ACC112 (cell line): ENCODE measurements at regions not wholly inside any gene's neighbourhood (a gene's known extent, or its start where the extent isn't known, plus 50 kb on each side); places are given as distances from the start of the nearest gene placed in this dataset.
"Not testable (repeated sequence)": the region's sequence is repeated elsewhere in the genome, so short reads cannot be mapped to it uniquely, and the experiment has no call there.

ENCODE experiments used
- H2AFZ ChIP-seq: fragments of 200-600 bp; sonication (generic); one replicate; pipeline ENCODE4 v1.6.0; 2017; ENCODE audit warnings: antibody characterized with exemption, low read length; ENCODE audit not compliant: unreplicated experiment
- H3K27ac ChIP-seq: fragments of 200-600 bp; sonication (generic); 2 replicates; pipeline ENCODE4 v1.5.1; 2014; ENCODE audit warnings: low read depth, mild to moderate bottlenecking, antibody characterized with exemption, low read length, moderate library complexity
- H3K27me3 ChIP-seq: fragments of 200-600 bp; sonication (generic); 2 replicates; pipeline ENCODE4 v1.6.1; 2014; ENCODE audit warnings: mild to moderate bottlenecking, antibody characterized with exemption, low read length, moderate library complexity, mixed read lengths; ENCODE audit not compliant: insufficient read depth
- H3K36me3 ChIP-seq: fragments of 200-600 bp; sonication (generic); 2 replicates; pipeline ENCODE4 v1.6.1; 2016; ENCODE audit warnings: mild to moderate bottlenecking, antibody characterized with exemption, low read length, moderate library complexity, mixed read lengths; ENCODE audit not compliant: insufficient read depth
- H3K4me1 ChIP-seq: fragments of 200-600 bp; sonication (generic); one replicate; pipeline ENCODE4 v1.6.1; 2016; ENCODE audit warnings: low read length, mixed read lengths; ENCODE audit not compliant: insufficient read depth, unreplicated experiment, control insufficient read depth
- H3K4me3 ChIP-seq: fragments of 200-600 bp; sonication (generic); 2 replicates; pipeline ENCODE4 v1.5.1; 2014; ENCODE audit warnings: mild to moderate bottlenecking, low read depth, low read length
- H3K79me2 ChIP-seq: fragments of 200-600 bp; sonication (generic); one replicate; pipeline ENCODE4 v1.6.0; 2016; ENCODE audit warnings: low read length; ENCODE audit not compliant: control insufficient read depth, unreplicated experiment, insufficient read depth

DNA sequence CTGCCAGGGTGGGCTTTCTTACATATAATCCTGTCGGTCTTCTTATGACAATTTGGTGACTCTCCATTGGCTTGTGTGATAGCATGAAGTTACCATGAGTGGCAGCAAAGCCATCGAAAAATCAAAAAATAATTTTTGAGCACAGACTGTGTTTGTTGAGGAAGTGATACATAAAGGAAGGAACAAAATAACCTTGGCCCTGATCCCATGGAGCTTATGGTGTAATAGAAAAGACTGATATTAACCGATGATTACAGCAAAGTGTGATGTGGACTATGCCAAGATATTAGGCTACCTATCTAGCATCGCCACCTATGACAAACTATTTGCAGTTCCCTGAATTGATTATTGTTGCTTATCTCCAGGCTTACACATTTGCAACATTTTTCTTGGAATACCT lies 383.2 kb downstream of the AEBP2 start:
- Histone ChIP-seq H3K4me1 (no peaks in the 10 kb centered on the region), H2AFZ (no peak overlapping the region), H3K4me3 (no peak overlapping the region)

GRCh38 chr12:19823326-19823725 lies 384.0 kb downstream of the AEBP2 start:
- not testable (repeated sequence) for H2AFZ ChIP-seq, H3K4me1 ChIP-seq, H3K4me3 ChIP-seq, H3K36me3 ChIP-seq, H3K27me3 ChIP-seq, H3K79me2 ChIP-seq, H3K27ac ChIP-seq

More for the DNA sequence above, 383.2 kb downstream of the AEBP2 start:
- Histone ChIP-seq H3K27ac (no peak overlapping the region), H3K27me3 (no peaks in the 10 kb centered on the region), H3K79me2 (no peaks in the 10 kb centered on the region), H3K36me3 (no peaks in the 10 kb centered on the region)

GRCh38 chr12:19826980-19827550 lies 387.8 kb downstream of the AEBP2 start:
- Histone ChIP-seq H3K79me2 (no peaks in the 10 kb centered on the region), H2AFZ (no peak overlapping the region), H3K36me3 (no peaks in the 10 kb centered on the region), H3K27ac (no peak overlapping the region), H3K27me3 (no peaks in the 10 kb centered on the region), H3K4me3 (no peak overlapping the region), H3K4me1 (no peaks in the 10 kb centered on the region)

DNA sequence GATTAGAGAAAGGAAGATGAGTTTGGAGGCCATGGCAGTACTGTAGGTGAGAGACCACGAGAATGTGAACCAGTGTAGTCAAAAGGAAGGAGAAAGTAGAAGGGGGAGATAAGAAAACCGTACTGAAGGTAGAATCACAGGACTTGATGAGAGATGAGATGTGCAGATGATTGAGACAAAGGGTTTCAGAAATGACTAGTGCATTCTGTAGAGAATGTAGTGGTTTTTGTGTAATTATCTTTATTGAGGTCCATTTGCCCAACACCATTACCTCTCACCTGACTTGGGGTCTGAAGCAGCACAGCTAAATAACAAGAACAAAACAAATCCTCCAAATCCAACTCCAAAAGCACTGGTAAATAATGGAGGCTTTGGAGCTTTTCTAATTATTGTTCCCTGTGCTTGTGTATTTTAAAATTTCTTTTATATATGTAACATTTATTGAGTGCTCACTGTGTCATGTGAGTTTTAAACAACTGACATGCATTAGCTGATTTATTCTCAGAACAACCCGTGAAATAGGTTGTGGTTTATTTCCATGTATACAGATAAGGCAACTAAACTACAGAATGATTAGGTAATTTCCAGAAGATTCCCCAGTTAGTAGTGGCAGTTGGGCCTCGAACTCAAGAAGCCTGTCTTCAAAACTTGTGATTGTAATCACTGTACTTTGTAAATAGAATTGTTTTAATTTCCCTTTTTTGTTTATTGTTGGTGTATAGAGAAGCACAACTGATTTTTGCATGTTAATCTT lies 390.0 kb downstream of the AEBP2 start:
- no peak overlapping the region for H3K27ac ChIP-seq
- no peaks in the 10 kb centered on the region for H3K79me2 ChIP-seq
- H3K4me3 ChIP-seq, result no peak overlapping the region
- H3K27me3 ChIP-seq, result no peaks in the 10 kb centered on the region
- peaks cover 8% of the 10 kb centered on the region for H3K4me1 ChIP-seq
- H2AFZ ChIP-seq, result no peak overlapping the region
- H3K36me3 ChIP-seq, result no peaks in the 10 kb centered on the region

DNA sequence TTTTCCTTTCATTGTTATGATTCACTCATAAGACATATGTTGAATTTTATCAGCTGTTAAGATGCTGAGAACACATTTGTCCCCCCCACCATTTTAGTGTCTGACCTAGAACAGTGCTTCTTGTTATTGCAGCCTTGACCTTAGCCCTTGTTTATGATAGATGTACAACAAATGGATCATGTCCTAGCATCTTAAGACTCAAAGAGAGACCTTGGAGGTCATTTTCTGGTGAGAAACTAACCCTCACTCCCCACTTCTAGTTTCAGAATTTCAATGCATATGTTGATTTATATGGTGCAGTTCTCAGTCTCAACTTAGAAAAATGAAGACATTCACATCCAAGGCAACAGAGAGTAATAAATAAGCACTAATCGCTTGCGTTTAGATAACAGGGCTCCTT lies 391.2 kb downstream of the AEBP2 start:
- no peaks in the 10 kb centered on the region for H3K27me3 ChIP-seq
- H3K79me2 ChIP-seq, result no peaks in the 10 kb centered on the region
- no peak overlapping the region for H3K27ac ChIP-seq
- H3K36me3 ChIP-seq, result no peaks in the 10 kb centered on the region
- no peak overlapping the region for H2AFZ ChIP-seq
- H3K4me3 ChIP-seq, result no peak overlapping the region
- H3K4me1 ChIP-seq, result peaks cover 10% of the 10 kb centered on the region

DNA sequence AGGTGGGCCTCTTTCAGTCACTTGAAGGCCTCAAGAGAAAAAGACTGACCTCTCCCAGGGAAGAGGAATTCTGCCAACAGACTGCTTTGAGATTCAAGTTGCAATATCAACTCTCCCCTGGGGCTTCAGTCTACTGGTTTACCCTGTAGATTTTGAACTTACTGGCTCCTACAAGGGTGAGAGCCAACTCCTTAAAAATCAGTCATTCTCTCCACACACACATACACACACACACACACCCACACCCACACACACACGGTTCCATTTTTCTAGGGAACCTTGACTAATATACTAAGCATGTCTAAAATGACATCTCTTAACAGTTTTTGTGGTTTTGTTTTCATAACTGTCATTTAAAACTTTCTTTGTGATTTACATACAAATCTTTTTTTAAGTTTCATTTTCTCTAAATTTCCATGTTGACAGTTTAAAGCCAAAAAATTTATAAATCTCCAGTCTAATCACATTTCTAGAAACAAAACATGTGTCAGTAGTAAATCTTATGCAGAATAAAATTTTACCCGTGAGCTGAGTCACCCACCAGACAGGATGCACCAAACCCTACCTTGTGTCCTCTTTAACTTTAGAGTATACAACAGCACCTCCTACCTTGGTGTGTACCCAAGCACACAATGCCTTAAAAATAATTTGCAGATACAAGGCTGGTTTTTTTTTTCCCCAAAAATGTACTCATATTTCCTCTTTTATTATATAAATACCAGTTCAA lies 394.6 kb downstream of the AEBP2 start:
- peak overlapping the region; percentile 15 for H2AFZ ChIP-seq
- no peaks in the 10 kb centered on the region for H3K27me3 ChIP-seq
- peak overlapping the region; percentile 43 for H3K27ac ChIP-seq
- no peaks in the 10 kb centered on the region for H3K36me3 ChIP-seq
- H3K4me3 ChIP-seq, result peak overlapping the region; percentile 36; the same call in 1 of the 2 replicates
- peaks cover 10% of the 10 kb centered on the region for H3K4me1 ChIP-seq
- H3K79me2 ChIP-seq, result no peaks in the 10 kb centered on the region

GRCh38 chr12:19834592-19834991 lies 395.3 kb downstream of the AEBP2 start:
- Histone ChIP-seq H3K4me3 (no peak overlapping the region), H2AFZ (no peak overlapping the region), H3K4me1 (peaks cover 10% of the 10 kb centered on the region)

DNA sequence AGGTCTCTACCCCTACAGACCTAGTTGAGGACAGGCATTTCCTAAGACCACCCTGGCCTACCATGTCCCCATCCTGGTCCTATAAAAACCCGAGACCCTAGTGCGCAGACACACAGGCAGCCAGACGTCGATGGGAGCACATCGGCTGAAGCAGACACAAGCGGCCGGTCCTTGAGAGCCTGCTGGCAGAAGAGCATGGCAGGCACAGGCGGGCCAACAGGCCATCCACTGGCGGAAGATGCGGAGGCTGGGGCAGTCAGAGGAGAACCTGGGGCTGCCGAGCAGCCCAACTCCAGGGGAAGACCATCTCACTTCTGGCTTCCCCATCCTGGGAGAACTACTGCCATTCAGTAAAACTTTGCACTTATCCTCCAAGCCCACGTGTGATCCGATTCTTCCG lies 396.8 kb downstream of the AEBP2 start:
- H3K4me3 ChIP-seq, result no peak overlapping the region
- no peaks in the 10 kb centered on the region for H3K27me3 ChIP-seq
- no peak overlapping the region for H2AFZ ChIP-seq
- no peaks in the 10 kb centered on the region for H3K79me2 ChIP-seq
- H3K36me3 ChIP-seq, result no peaks in the 10 kb centered on the region
- peaks cover 10% of the 10 kb centered on the region for H3K4me1 ChIP-seq
- H3K27ac ChIP-seq, result no peak overlapping the region

More at GRCh38 chr12:19834592-19834991, 395.3 kb downstream of the AEBP2 start:
- Histone ChIP-seq H3K27ac (no peak overlapping the region), H3K36me3 (no peaks in the 10 kb centered on the region), H3K79me2 (no peaks in the 10 kb centered on the region), H3K27me3 (no peaks in the 10 kb centered on the region)

DNA sequence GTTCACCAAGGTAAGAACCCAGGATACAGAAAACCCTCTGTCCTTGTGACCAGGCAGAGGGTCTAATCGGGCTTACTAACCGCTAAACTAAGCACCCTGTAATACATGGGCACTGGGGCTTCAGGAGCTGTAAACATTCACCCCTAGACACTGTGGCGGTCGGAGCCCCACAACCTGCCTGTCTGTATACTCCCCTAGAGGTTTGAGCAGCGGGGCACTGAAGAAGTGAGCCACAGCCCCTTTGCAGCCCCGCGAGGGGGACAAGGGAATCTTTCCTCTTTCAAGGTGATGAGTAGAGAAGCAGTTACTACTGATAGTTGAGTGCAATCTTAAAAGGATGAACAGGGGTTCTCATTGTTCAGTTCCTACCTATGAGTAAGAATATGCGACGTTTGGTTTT lies 397.2 kb downstream of the AEBP2 start:
- H3K79me2 ChIP-seq, result no peaks in the 10 kb centered on the region
- H3K36me3 ChIP-seq, result no peaks in the 10 kb centered on the region
- peaks cover 10% of the 10 kb centered on the region for H3K4me1 ChIP-seq
- H3K4me3 ChIP-seq, result no peak overlapping the region
- H3K27me3 ChIP-seq, result no peaks in the 10 kb centered on the region
- no peak overlapping the region for H3K27ac ChIP-seq
- H2AFZ ChIP-seq, result no peak overlapping the region

- no peak overlapping the region for H3K27ac ChIP-seq
- H3K36me3 ChIP-seq, result no peaks in the 10 kb centered on the region
- H2AFZ ChIP-seq, result no peak overlapping the region
- H3K4me1 ChIP-seq, result peaks cover 10% of the 10 kb centered on the region
- H3K27me3 ChIP-seq, result no peaks in the 10 kb centered on the region
- no peak overlapping the region for H3K4me3 ChIP-seq
- H3K79me2 ChIP-seq, result no peaks in the 10 kb centered on the region
Observed at GRCh38 chr12:19837543-19837942, 398.3 kb downstream of the AEBP2 start.

GRCh38 chr12:19841451-19841850 lies 402.2 kb downstream of the AEBP2 start:
- Histone ChIP-seq H3K79me2 (no peaks in the 10 kb centered on the region), H3K4me1 (peaks cover 4% of the 10 kb centered on the region), H2AFZ (no peak overlapping the region), H3K4me3 (no peak overlapping the region), H3K27me3 (no peaks in the 10 kb centered on the region), H3K27ac (no peak overlapping the region), H3K36me3 (no peaks in the 10 kb centered on the region)
